ENCODE measurements at regions not wholly inside any gene's neighbourhood (a gene's known extent, or its start where the extent isn't known, plus 50 kb on each side); places are given as distances from the start of the nearest gene placed in this dataset.

DNA sequence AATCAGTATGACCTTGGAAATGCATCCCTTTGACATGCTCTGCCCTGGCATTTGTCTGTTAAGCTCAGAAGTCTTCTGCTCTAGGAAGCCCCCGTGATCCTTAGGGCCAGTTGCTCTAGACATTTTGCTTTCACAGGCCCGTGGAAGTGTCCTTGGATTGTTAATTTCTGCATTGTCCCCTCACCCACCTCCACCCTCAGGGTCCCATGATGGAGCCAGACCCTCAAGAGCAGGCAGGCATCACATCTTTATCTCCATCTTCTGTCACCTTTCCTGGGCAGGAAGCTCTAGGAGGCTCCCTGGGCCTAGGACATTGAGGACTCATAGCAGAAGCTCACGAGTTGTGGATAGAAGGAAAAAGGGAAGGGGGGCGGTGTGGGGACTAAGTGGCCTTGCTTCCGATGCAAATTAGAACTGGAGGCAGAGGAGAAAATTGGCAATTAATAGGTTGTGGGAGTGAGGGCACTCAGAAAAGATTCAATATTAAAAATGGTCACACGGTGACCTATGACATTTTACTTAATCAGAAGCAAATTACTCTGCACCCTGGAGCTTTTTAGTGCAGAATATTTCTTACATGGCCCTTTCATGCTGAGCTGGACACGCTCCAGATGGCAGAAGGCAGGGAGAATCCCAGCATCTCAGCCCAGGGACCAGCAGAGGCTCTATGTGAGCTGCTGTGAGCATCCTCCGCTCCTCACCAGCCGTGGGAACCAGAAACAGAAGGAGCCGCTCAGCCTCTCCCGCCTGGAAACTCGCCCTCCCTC is 185.0 kb downstream of the MATN1 start:
- ATAC-seq, result no peak
- Histone ChIP-seq H3K36me3 (no peaks in the 10 kb centered on the region), H3K27me3 (peaks cover 5% of the 10 kb centered on the region), H3K27ac (no peak overlapping the region), H3K9me3 (no peaks in the 10 kb centered on the region), H3K4me1 (no peaks in the 10 kb centered on the region), H3K4me3 (no peak overlapping the region)
- 51 to 63% methylated on average over 6 of the region's 12 CpGs for WGBS, 2 donors (ENCODE audit: low coverage in 1 of 2)
- TF ChIP-seq POLR2A (IDR thresholded peaks at IDR 0.05) (no peak), POLR2AphosphoS5 (IDR thresholded peaks at IDR 0.05) (no peak), EP300 (IDR thresholded peaks at IDR 0.05) (no peak), CTCF (IDR thresholded peaks at IDR 0.05) (no peak)

DNA sequence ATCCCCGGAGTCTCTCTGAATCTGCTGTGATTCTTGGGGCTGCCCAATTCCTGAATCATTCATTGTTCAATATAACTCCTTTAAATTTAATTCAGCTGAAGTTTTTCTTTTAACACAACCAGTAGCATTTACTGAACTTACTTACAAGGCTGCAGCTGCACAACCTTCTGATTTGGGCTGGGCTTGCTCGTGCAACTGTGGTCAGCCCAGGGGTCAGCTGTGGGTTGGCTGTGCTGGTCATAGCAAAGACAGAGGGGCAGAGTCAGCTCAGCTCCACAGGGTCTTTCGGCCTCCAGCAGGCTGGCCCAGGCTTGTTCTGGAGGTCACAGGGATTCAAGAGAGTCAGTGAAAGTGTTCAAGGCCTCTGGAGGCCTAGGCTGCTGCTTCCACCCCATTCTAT is 186.1 kb downstream of the MATN1 start:
- H3K27me3 ChIP-seq, result peaks cover 11% of the 10 kb centered on the region
- H3K9me3 ChIP-seq, result peaks cover 0 to 6% (median 0%) of the 10 kb centered on the region in 3 donors
- H3K4me1 ChIP-seq, result no peaks in the 10 kb centered on the region
- TF ChIP-seq EP300 (IDR thresholded peaks at IDR 0.05), result no peak
- TF ChIP-seq POLR2AphosphoS5 (IDR thresholded peaks at IDR 0.05), result no peak
- no peak for TF ChIP-seq POLR2A (IDR thresholded peaks at IDR 0.05)
- no peak for TF ChIP-seq CTCF (IDR thresholded peaks at IDR 0.05)
- no peak for ATAC-seq
- H3K4me3 ChIP-seq, result no peak overlapping the region
- no peaks in the 10 kb centered on the region for H3K36me3 ChIP-seq
- no peak overlapping the region for H3K27ac ChIP-seq
- WGBS, 2 donors (ENCODE audit: low coverage in 1 of 2), result 64% methylated on average over 1 of the region's 3 CpGs; no CpG with 5 or more reads in 1 of the 2 donors

- H3K4me1 ChIP-seq, result no peaks in the 10 kb centered on the region
- H3K36me3 ChIP-seq, result no peaks in the 10 kb centered on the region
- H3K9me3 ChIP-seq, result peaks cover 0 to 14% (median 0%) of the 10 kb centered on the region in 3 donors
- no peak overlapping the region for H3K27ac ChIP-seq
- no CpG with 5 or more reads among the region's 9 CpGs for WGBS, 2 donors (ENCODE audit: low coverage in 1 of 2)
- H3K27me3 ChIP-seq, result peaks cover 11% of the 10 kb centered on the region
- no peak for ATAC-seq
- no peak overlapping the region for H3K4me3 ChIP-seq
- TF ChIP-seq EP300 (IDR thresholded peaks at IDR 0.05) (no peak), POLR2AphosphoS5 (IDR thresholded peaks at IDR 0.05) (no peak), CTCF (IDR thresholded peaks at IDR 0.05) (no peak), POLR2A (IDR thresholded peaks at IDR 0.05) (no peak)
Measured at GRCh38 chr1:30536530-30536929, 186.9 kb downstream of the MATN1 start.

GRCh38 chr1:30535595-30536325 is 187.6 kb downstream of the MATN1 start:
- no peak for TF ChIP-seq CTCF (IDR thresholded peaks at IDR 0.05)
- no peak for TF ChIP-seq EP300 (IDR thresholded peaks at IDR 0.05)
- no peak for TF ChIP-seq POLR2A (IDR thresholded peaks at IDR 0.05)
- no peak for TF ChIP-seq POLR2AphosphoS5 (IDR thresholded peaks at IDR 0.05)
- H3K4me3 ChIP-seq, result no peak overlapping the region
- WGBS, 2 donors (ENCODE audit: low coverage in 1 of 2), result 61 to 66% methylated on average over 3 to 6 of the region's 6 CpGs
- H3K27me3 ChIP-seq, result peaks cover 11% of the 10 kb centered on the region
- no peak for ATAC-seq
- no peaks in the 10 kb centered on the region for H3K36me3 ChIP-seq
- H3K4me1 ChIP-seq, result no peaks in the 10 kb centered on the region
- H3K9me3 ChIP-seq, result peaks cover 0 to 18% (median 0%) of the 10 kb centered on the region in 3 donors
- no peak overlapping the region for H3K27ac ChIP-seq
